ENCODE measurements at regions not wholly inside any gene's neighbourhood (a gene's known extent, or its start where the extent isn't known, plus 50 kb on each side); places are given as distances from the start of the nearest gene placed in this dataset.

- no peak for TF ChIP-seq POLR2AphosphoS5 (IDR thresholded peaks at IDR 0.05; ENCODE audit: low read depth, low read length)
- TF ChIP-seq POLR2A (IDR thresholded peaks at IDR 0.05; ENCODE audit: low read depth, low read length): no peak
Observed at GRCh38 chr3:148066802-148067201, 630.9 kb upstream of the AGTR1 start.

Data from GM12891 (cell line).